Nephron progenitor cell (in vitro differentiated cells): ENCODE measurements at regions not wholly inside any gene's neighbourhood (a gene's known extent, or its start where the extent isn't known, plus 50 kb on each side); places are given as distances from the start of the nearest gene placed in this dataset.

ENCODE experiments used
- DNase-seq: peaks from one replicate; pipeline ENCODE4 v3.0.0; 2021
- H3K27ac Mint-ChIP-seq: 2 replicates; pipeline ENCODE4 v1.8.0; 2021; ENCODE audit warnings: mild to moderate bottlenecking, moderate library complexity, mixed read lengths
- H3K27me3 Mint-ChIP-seq: 2 replicates; pipeline ENCODE4 v1.8.0; 2021; ENCODE audit warnings: mild to moderate bottlenecking, low read depth, mixed read lengths; ENCODE audit not compliant: poor library complexity
- H3K36me3 Mint-ChIP-seq: 2 replicates; pipeline ENCODE4 v1.8.0; 2021; ENCODE audit warnings: low read depth, mixed read lengths
- H3K4me1 Mint-ChIP-seq: 2 replicates; pipeline ENCODE4 v1.8.0; 2021; ENCODE audit warnings: mixed read lengths
- H3K4me3 Mint-ChIP-seq: 2 replicates; pipeline ENCODE4 v1.8.0; 2021; ENCODE audit warnings: mild to moderate bottlenecking, moderate library complexity, mixed read lengths
- H3K9me3 Mint-ChIP-seq: 2 replicates; pipeline ENCODE4 v1.8.0; 2021; ENCODE audit warnings: mild to moderate bottlenecking, moderate library complexity, mixed read lengths
- TF ChIP-seq, protein P1 (sequence below): fragments of 200-600 bp; sonication (generic); IDR thresholded peaks from 2 replicates; pipeline ENCODE4 v1.5.0; 2021; ENCODE audit warnings: antibody characterized with exemption

DNA sequence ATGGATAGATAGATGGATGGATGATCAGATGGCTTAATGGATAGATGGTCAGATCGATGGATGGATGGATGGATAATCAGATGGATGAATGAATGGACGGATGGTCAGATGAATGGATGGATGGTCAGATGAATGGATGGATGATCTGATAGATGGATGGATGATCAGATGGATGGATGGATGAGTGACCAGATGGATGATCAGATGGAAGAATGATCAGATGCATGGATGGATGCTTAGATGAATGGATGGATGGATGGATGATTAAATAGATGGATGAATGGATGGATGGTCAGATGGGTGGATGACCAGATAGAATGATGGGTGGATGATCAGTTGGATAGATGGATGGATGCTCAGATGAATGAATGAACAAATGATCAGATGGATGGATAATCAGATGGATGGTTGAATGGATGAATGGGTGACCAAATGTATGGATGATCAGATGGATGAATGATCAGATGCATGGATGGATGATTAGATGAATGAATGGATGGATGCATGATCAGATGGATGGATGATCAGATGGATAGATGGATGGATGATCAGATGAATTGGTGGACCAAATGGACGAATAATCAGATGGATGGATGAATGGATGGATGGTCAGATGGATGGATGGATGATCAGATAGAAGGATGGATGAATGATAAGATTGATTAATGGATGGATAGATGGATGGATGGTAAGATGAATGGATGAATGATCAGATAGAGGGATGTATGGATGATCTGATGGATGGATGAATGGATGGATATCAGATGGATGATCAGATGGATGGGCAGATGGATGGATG lies 205.1 kb downstream of the TEX29 start:
- Mint-ChIP-seq H3K9me3 (no peaks in the 10 kb centered on the region), H3K36me3 (no peaks in the 10 kb centered on the region), H3K27me3 (peaks cover 22% of the 10 kb centered on the region), H3K4me3 (no peak overlapping the region), H3K4me1 (peaks cover 10% of the 10 kb centered on the region), H3K27ac (no peak overlapping the region)
- TF ChIP-seq, protein P1, sequence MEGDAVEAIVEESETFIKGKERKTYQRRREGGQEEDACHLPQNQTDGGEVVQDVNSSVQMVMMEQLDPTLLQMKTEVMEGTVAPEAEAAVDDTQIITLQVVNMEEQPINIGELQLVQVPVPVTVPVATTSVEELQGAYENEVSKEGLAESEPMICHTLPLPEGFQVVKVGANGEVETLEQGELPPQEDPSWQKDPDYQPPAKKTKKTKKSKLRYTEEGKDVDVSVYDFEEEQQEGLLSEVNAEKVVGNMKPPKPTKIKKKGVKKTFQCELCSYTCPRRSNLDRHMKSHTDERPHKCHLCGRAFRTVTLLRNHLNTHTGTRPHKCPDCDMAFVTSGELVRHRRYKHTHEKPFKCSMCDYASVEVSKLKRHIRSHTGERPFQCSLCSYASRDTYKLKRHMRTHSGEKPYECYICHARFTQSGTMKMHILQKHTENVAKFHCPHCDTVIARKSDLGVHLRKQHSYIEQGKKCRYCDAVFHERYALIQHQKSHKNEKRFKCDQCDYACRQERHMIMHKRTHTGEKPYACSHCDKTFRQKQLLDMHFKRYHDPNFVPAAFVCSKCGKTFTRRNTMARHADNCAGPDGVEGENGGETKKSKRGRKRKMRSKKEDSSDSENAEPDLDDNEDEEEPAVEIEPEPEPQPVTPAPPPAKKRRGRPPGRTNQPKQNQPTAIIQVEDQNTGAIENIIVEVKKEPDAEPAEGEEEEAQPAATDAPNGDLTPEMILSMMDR: no peak
- no peak for DNase-seq

DNA sequence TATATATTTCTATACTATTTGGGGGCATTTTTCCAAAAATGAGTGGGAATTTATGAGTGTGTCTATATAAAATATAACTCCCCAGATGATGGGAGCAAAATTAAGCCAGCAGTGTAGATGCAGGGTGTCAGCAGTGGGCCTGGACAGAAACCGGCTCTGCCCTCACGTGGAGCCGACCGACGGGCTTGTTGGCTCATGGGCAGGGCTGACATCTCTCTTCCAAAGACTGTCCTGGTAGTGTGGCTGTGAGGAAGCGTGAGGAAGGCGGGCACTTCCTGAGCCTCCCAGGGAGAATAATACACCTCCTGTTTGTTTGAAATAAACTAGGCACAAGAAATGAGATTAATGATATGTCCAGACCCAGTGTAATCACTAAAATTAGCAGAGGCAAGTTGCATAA lies 206.5 kb downstream of the TEX29 start:
- H3K36me3 Mint-ChIP-seq: no peaks in the 10 kb centered on the region

DNA sequence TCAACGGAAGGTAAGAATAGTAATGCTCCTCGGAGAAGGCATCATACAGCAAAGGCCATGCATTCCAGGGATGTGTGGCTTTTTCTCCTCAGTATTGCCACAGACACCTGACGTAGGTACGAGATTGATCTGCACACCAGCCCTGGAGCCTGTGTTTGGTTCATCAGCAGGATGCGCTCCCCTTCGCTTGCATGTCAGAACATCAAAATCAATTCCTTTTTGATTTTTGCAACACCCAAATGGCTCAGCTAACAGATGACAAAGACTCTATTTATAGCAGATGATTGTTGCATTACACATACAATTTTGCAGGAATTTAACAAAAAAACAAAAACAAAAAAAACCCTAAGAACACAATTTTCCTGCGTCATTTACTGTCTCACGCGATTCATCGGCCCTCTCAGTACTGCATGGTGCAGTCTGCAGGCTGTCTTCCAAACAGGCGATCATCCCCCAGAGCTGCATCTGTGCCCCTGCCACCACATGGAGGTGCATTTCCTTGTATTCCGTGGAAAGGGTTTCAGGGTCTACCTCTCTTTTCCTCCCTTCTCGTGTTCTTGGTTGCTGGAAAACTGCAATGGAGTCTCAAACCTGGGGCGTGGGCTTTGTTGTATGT lies 207.3 kb downstream of the TEX29 start:
- H3K9me3 Mint-ChIP-seq: no peaks in the 10 kb centered on the region
- no peak for DNase-seq
- peaks cover 38% of the 10 kb centered on the region for H3K27me3 Mint-ChIP-seq
- TF ChIP-seq, protein P1: no peak
- H3K4me3 Mint-ChIP-seq: no peak overlapping the region
- no peak overlapping the region for H3K27ac Mint-ChIP-seq
- peaks cover 10% of the 10 kb centered on the region for H3K4me1 Mint-ChIP-seq
- H3K36me3 Mint-ChIP-seq: no peaks in the 10 kb centered on the region

More for the DNA sequence above, 206.5 kb downstream of the TEX29 start:
- Mint-ChIP-seq H3K4me1 (peaks cover 10% of the 10 kb centered on the region), H3K4me3 (no peak overlapping the region), H3K9me3 (no peaks in the 10 kb centered on the region), H3K27ac (no peak overlapping the region), H3K27me3 (peaks cover 30% of the 10 kb centered on the region)
- TF ChIP-seq, protein P1: no peak
- DNase-seq: no peak

DNA sequence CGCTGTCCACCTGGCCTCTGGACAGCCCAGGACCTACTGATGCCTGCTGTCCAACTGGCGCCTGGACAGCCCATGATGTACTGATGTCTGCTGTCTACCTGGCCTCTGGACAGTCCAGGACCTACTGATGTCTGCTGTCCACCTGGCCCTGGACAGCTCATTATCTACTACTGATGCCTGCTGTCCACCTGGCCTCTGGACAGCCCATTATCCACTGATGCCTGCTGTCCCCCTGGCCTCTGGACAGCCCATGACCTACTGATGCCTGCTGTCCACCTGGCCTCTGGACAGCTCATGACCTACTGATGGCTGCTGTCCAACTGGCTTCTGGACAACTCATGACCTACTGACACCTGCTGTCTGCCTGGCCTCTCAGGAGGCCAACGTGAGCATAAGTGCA lies 208.1 kb downstream of the TEX29 start:
- DNase-seq: no peak
- no peak overlapping the region for H3K27ac Mint-ChIP-seq
- no peaks in the 10 kb centered on the region for H3K9me3 Mint-ChIP-seq
- peaks cover 46% of the 10 kb centered on the region for H3K27me3 Mint-ChIP-seq
- no peaks in the 10 kb centered on the region for H3K36me3 Mint-ChIP-seq
- peaks cover 10% of the 10 kb centered on the region for H3K4me1 Mint-ChIP-seq
- no peak overlapping the region for H3K4me3 Mint-ChIP-seq
- TF ChIP-seq, protein P1: no peak

DNA sequence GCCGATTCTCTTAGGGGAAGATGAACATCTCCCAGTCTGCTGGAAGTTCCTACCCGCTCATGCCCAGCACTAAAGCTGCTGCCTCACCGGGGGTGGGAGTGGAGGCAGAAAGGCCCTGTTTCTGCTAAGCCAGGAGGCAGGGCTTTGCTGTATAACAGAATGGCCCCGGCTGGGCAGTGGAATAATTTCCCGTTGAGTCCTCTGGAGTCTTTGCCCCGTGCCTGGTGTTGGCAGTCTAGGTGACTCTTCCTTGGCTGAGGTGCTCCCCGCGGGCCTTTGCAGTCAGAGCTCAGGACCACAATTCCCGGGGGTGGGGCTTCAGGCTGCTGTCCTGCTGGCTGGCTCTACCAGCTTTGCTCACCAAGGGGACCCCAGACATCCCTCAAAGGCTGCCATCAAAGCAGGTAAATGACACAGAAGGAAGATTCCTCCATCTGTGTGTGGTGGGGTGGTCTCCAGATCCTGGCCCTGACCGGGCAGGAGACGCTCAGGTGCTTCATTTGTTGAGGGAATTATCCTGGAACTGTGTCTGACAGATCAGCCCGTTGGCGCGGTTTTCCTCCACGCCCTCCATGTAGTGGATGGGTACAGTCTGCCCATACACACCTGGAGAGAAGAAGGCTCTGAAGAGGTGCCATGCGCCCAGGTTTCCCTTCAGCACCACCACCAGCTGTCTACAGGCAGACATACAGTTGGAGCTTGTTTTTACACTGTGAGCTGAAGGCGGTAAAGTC lies 209.9 kb downstream of the TEX29 start:
- Mint-ChIP-seq H3K9me3 (no peaks in the 10 kb centered on the region), H3K36me3 (no peaks in the 10 kb centered on the region), H3K4me3 (peak overlapping the region; percentile 13), H3K4me1 (peaks cover 10% of the 10 kb centered on the region), H3K27ac (no peak overlapping the region), H3K27me3 (peaks cover 64% of the 10 kb centered on the region)
- no peak for DNase-seq
- TF ChIP-seq, protein P1: no peak
